Mesothelial cell of epicardium (in vitro differentiated cells): ENCODE measurements at regions not wholly inside any gene's neighbourhood (a gene's known extent, or its start where the extent isn't known, plus 50 kb on each side); places are given as distances from the start of the nearest gene placed in this dataset.

Source experiments
- DNase-seq, 2 experiments: peaks; one replicate each; pipeline ENCODE4 v3.0.0; 2021; ENCODE audit warnings: low spot score in 2 of 2; ENCODE audit not compliant: unreplicated experiment in 2 of 2
- H3K27ac Mint-ChIP-seq: 2 replicates; pipeline ENCODE4 v1.8.0; 2021; ENCODE audit warnings: mixed read lengths
- H3K27me3 Mint-ChIP-seq: 2 replicates; pipeline ENCODE4 v1.8.0; 2021; ENCODE audit warnings: low read depth, mixed read lengths
- H3K36me3 Mint-ChIP-seq: 2 replicates; pipeline ENCODE4 v1.8.0; 2021; ENCODE audit warnings: mixed read lengths
- H3K4me1 Mint-ChIP-seq: 2 replicates; pipeline ENCODE4 v1.8.0; 2021; ENCODE audit warnings: mixed read lengths
- H3K4me3 Mint-ChIP-seq: 2 replicates; pipeline ENCODE4 v1.8.0; 2021; ENCODE audit warnings: mild to moderate bottlenecking, moderate library complexity, mixed read lengths
- H3K9me3 Mint-ChIP-seq: 2 replicates; pipeline ENCODE4 v1.8.0; 2021; ENCODE audit warnings: mixed read lengths
- TF ChIP-seq, protein P1 (sequence below): fragments of 200-600 bp; sonication (generic); IDR thresholded peaks from one replicate; pipeline ENCODE4 v1.5.0; 2021; ENCODE audit warnings: antibody characterized with exemption; ENCODE audit not compliant: unreplicated experiment

DNA sequence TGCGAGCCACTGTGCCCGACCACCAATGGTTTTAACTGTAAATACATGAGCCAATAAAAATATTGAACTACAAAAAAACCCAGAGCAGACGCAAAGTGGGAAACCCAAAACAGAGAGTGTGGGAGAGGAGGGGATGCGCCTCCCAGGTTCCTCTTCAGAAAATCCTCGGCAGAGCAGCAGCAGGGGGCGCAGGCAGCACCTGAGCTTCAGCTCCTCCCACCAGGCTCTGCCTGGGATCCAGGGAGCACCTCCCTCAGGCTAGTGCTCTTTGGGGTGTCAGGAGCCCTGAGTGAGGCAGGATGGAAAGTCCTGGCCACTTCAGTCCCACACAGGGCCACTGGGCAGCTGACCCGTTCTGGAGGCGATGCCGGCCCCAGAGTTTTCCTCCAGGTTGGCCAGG lies 536.9 kb upstream of the CDH4 start:
- H3K9me3 Mint-ChIP-seq: peaks cover 6% of the 10 kb centered on the region
- TF ChIP-seq, protein P1, sequence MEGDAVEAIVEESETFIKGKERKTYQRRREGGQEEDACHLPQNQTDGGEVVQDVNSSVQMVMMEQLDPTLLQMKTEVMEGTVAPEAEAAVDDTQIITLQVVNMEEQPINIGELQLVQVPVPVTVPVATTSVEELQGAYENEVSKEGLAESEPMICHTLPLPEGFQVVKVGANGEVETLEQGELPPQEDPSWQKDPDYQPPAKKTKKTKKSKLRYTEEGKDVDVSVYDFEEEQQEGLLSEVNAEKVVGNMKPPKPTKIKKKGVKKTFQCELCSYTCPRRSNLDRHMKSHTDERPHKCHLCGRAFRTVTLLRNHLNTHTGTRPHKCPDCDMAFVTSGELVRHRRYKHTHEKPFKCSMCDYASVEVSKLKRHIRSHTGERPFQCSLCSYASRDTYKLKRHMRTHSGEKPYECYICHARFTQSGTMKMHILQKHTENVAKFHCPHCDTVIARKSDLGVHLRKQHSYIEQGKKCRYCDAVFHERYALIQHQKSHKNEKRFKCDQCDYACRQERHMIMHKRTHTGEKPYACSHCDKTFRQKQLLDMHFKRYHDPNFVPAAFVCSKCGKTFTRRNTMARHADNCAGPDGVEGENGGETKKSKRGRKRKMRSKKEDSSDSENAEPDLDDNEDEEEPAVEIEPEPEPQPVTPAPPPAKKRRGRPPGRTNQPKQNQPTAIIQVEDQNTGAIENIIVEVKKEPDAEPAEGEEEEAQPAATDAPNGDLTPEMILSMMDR: no peak
- H3K36me3 Mint-ChIP-seq: no peaks in the 10 kb centered on the region
- DNase-seq: no peak
- H3K4me3 Mint-ChIP-seq: no peak overlapping the region
- no peaks in the 10 kb centered on the region for H3K4me1 Mint-ChIP-seq
- peaks cover 1% of the 10 kb centered on the region for H3K27me3 Mint-ChIP-seq
- H3K27ac Mint-ChIP-seq: no peak overlapping the region

DNA sequence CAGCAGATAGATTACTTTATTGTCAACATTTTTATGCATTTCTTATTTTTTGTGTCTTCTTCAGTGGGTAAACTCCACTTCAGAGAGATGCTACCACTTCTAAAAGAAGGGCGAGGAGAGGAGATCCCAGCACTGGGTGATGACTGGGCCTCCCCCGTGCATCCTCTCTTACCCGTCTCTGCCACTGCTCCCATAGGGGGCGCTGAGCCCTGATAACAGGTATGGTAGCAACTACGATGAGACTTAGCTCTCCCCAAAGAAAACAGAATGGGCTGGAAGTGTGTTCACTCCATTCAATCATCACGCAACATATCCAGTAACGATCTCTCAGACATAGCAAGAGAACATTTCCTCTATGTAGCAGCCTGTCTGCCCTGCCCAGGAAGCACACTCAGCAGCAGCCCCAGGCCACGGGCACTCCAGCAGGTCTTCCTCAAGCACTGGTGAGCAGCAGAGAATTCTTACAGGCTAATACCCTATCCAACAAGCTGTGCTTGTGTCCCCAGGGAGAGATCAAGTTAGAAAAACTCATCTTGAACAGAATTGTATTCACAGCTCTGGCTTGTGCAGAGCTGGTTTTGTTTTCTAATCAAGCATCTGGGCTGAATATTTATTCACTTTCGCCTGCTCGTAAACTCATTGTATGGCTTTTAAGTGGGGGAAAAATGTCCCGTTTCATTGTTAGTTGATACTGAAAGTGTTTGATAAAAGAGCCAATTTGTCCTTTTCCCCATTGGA lies 533.1 kb upstream of the CDH4 start:
- Mint-ChIP-seq H3K27me3 (peaks cover 1% of the 10 kb centered on the region), H3K27ac (no peak overlapping the region), H3K9me3 (peaks cover 6% of the 10 kb centered on the region), H3K4me3 (no peak overlapping the region), H3K4me1 (no peaks in the 10 kb centered on the region), H3K36me3 (no peaks in the 10 kb centered on the region)
- TF ChIP-seq, protein P1: no peak
- DNase-seq: no peak

DNA sequence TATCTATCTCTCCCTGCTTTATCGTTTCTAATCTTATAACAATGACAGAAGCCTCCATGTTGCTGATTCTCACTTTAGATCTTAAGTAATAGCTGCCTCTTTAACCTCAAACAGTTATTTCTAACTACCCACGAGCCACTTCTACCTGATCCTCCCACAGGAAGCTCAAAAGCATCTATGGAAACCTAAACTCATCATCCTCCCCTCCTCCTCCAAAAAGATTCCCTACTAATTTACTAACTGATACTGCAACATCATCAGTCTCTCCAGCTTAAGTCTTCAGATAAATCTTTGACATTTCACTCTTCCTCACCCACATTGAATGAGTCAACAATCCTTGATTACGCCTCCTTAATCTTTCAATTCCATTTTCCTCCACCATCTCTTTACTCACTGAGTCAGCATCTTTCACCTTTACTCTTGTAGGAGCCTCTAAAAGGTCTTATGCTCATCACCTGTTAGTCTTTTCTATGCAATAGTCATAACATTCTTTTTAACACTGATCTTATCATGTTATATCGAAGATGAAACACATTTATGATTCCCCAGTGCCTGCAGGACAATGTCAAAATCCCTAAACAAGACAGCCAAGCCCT lies 526.7 kb upstream of the CDH4 start:
- peaks cover 11% of the 10 kb centered on the region for H3K9me3 Mint-ChIP-seq
- H3K4me1 Mint-ChIP-seq: no peaks in the 10 kb centered on the region
- H3K27me3 Mint-ChIP-seq: peaks cover 3% of the 10 kb centered on the region
- no peak for DNase-seq
- TF ChIP-seq, protein P1: no peak
- H3K27ac Mint-ChIP-seq: no peak overlapping the region
- no peaks in the 10 kb centered on the region for H3K36me3 Mint-ChIP-seq
- H3K4me3 Mint-ChIP-seq: no peak overlapping the region

DNA sequence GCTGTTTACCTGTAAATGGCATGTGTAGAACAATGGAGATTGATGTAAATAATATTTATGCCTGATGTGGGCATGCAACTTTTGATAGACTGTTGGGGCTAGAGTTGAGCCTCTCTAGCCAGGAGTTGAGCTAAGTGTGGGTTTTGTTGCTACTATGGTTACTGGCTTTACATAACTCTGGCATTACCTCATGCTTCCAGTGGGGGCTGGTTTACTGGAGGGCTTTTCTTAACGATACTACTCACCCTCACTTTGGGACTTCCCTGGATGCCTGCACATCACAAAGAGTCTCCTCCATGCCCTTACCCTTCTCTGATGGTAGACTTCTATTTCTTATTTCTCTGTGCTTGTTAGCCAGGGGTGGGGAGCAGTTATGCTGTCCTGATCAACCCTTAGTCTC lies 524.6 kb upstream of the CDH4 start:
- Mint-ChIP-seq H3K4me1 (no peaks in the 10 kb centered on the region), H3K27me3 (peaks cover 3% of the 10 kb centered on the region), H3K36me3 (no peaks in the 10 kb centered on the region), H3K27ac (no peak overlapping the region), H3K9me3 (peaks cover 11% of the 10 kb centered on the region), H3K4me3 (no peak overlapping the region)
- TF ChIP-seq, protein P1: no peak
- DNase-seq: no peak

DNA sequence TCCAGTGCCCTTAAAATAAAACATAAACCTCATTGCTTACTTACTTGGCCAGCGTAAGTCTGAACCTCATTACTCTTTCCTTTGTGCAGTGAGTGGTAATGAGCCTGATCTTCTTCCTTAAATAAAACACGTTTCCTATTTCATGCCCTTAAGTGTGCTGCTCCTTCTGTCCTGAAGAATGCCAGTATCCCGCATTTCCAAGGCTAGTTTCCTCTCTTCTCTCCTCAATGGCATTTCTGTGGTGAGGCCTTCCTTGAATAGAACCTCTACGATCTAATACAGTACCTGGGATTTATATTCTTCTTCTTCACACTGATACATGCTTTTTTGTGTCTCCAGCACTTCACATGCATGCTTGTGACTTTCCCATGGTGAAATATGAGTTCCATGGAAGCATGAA lies 523.4 kb upstream of the CDH4 start:
- Mint-ChIP-seq H3K9me3 (peaks cover 11% of the 10 kb centered on the region), H3K27ac (no peak overlapping the region), H3K27me3 (peaks cover 3% of the 10 kb centered on the region)

More for the DNA sequence above, 523.4 kb upstream of the CDH4 start:
- no peak overlapping the region for H3K4me3 Mint-ChIP-seq
- H3K36me3 Mint-ChIP-seq: no peaks in the 10 kb centered on the region
- no peak for DNase-seq
- no peaks in the 10 kb centered on the region for H3K4me1 Mint-ChIP-seq
- TF ChIP-seq, protein P1: no peak
